CD4-positive, alpha-beta T cell treated with Interleukin-15 for 1 hour (primary cell): ENCODE measurements at regions not wholly inside any gene's neighbourhood (a gene's known extent, or its start where the extent isn't known, plus 50 kb on each side); places are given as distances from the start of the nearest gene placed in this dataset.

ENCODE experiments used
- DNase-seq: peaks from one replicate; pipeline ENCODE4 v3.0.0-alpha.2; 2020

GRCh38 chr2:136167721-136168475 is 49.9 kb upstream of the CXCR4 start:
- no peak for DNase-seq
